ENCODE measurements at regions not wholly inside any gene's neighbourhood (a gene's known extent, or its start where the extent isn't known, plus 50 kb on each side); places are given as distances from the start of the nearest gene placed in this dataset.

DNA sequence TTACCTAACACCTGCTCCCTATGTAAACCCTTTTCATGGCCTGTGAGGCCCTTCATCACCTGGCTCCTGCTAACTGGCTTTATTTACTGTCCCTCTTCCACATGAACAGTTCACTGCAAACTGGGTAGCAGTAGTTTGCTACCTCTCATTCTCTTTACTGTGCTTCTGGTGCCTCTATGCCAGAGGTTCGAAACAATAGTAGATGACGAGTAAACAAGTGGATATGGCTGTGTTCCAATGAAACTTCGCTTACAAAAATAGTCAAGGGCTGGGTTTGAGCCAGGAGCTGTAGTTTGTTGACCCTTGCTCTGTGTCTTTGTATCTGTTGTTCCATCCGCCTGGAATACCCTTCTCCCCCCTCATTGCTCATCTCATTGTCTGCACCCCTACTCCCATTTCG is 233.6 kb upstream of the RMST start:
- no peaks in the 10 kb centered on the region for H3K4me1 ChIP-seq (ENCODE audit: insufficient read depth)
- no peak overlapping the region for H3K4me3 ChIP-seq (ENCODE audit: low read depth, low read length)
- 72% methylated on average over 5 of the region's 5 CpGs for WGBS
- no peak overlapping the region for H3K27ac ChIP-seq (ENCODE audit: low read depth)
- no peak for DNase-seq (ENCODE audit: extremely low spot score)
- no peaks in the 10 kb centered on the region for H3K36me3 ChIP-seq (ENCODE audit: insufficient read depth)

DNA sequence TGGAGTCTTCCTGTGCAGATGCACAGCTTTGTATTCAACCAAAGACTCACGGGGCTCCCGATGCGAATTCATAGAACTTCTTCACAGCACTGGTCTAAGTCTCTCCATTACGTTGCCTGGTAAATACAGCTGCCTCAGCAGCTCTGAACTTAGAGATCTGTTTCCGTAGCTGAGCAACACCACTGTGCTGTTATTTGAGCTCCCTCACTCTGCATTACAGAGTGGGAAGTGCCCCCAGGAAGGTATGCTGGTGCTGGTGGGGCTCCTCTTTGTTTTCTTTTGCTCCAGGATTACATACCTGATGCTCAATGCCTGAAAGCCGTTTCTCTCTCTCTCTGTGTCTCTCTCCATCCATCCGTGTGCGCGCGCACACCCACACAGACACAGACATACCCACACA is 227.5 kb upstream of the RMST start:
- no peak overlapping the region for H3K4me3 ChIP-seq (ENCODE audit: low read depth, low read length)
- 82% methylated on average over 10 of the region's 10 CpGs for WGBS
- no peaks in the 10 kb centered on the region for H3K36me3 ChIP-seq (ENCODE audit: insufficient read depth)
- no peak overlapping the region for H3K27ac ChIP-seq (ENCODE audit: low read depth)
- DNase-seq (ENCODE audit: extremely low spot score) = no peak
- no peaks in the 10 kb centered on the region for H3K4me1 ChIP-seq (ENCODE audit: insufficient read depth)

GRCh38 chr12:97246368-97246767 is 216.2 kb upstream of the RMST start:
- Histone ChIP-seq H3K4me3 (ENCODE audit: low read depth, low read length) (no peak overlapping the region), H3K36me3 (ENCODE audit: insufficient read depth) (no peaks in the 10 kb centered on the region), H3K27ac (ENCODE audit: low read depth) (no peak overlapping the region), H3K4me1 (ENCODE audit: insufficient read depth) (no peaks in the 10 kb centered on the region)
- WGBS = 87% methylated on average over 4 of the region's 4 CpGs
- DNase-seq (ENCODE audit: extremely low spot score) = no peak

DNA sequence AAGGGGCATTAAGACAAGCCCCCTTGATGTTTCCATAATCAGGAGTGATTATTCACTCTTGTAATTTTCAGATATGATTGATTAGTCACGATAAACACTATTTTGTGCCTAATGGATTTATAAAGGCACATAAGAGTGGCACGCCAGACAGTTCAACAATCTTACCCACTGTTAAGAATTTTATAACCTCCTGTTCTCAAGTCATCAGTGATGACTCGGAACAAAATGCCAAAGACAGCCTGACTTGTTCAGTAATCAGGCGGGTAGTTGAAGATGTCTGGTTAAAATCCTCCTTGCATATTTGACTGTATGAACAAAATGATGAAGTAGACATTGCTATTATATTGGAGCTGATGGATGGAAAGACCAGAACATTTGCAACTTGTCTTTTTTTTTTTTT is 212.1 kb upstream of the RMST start:
- 85% methylated on average over 4 of the region's 4 CpGs for WGBS
- Histone ChIP-seq H3K36me3 (ENCODE audit: insufficient read depth) (no peaks in the 10 kb centered on the region), H3K4me1 (ENCODE audit: insufficient read depth) (no peaks in the 10 kb centered on the region), H3K27ac (ENCODE audit: low read depth) (no peak overlapping the region), H3K4me3 (ENCODE audit: low read depth, low read length) (no peak overlapping the region)
- DNase-seq (ENCODE audit: extremely low spot score) = no peak

- Histone ChIP-seq H3K27ac (ENCODE audit: low read depth) (no peak overlapping the region), H3K4me3 (ENCODE audit: low read depth, low read length) (no peak overlapping the region), H3K36me3 (ENCODE audit: insufficient read depth) (no peaks in the 10 kb centered on the region), H3K4me1 (ENCODE audit: insufficient read depth) (no peaks in the 10 kb centered on the region)
- DNase-seq (ENCODE audit: extremely low spot score) = no peak
- WGBS = 49% methylated on average over 3 of the region's 3 CpGs
These were observed 204.9 kb upstream of the RMST start for GRCh38 chr12:97257726-97258125.

DNA sequence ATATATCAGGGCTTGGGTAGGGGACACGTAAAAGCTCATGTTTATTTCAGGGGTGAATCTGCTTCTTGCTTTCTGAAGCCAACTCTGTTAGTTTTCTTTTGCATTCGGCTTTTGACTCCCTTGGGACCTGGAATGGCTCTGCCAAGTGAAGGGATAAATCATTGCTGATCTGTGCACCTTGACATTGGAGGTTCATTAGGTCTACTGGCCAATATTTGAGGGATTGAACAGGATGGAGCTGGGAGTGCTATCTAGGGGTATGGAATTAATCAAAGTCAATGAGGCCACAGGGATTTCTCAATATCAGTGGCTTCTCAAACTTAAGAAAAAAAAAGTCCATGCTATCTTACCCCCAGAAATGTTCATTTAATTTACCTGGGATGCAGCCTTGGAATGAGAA is 203.5 kb upstream of the RMST start:
- 71% methylated on average over 2 of the region's 2 CpGs for WGBS
- no peak for DNase-seq (ENCODE audit: extremely low spot score)

GRCh38 chr12:97260786-97261185 is 201.8 kb upstream of the RMST start:
- no peak overlapping the region for H3K27ac ChIP-seq (ENCODE audit: low read depth)
- no peaks in the 10 kb centered on the region for H3K4me1 ChIP-seq (ENCODE audit: insufficient read depth)
- no peaks in the 10 kb centered on the region for H3K36me3 ChIP-seq (ENCODE audit: insufficient read depth)
- 82% methylated on average over 9 of the region's 9 CpGs for WGBS
- no peak for DNase-seq (ENCODE audit: extremely low spot score)
- H3K4me3 ChIP-seq (ENCODE audit: low read depth, low read length) = no peak overlapping the region

More for the DNA sequence above, 203.5 kb upstream of the RMST start:
- H3K4me3 ChIP-seq (ENCODE audit: low read depth, low read length) = no peak overlapping the region
- no peaks in the 10 kb centered on the region for H3K36me3 ChIP-seq (ENCODE audit: insufficient read depth)
- no peaks in the 10 kb centered on the region for H3K4me1 ChIP-seq (ENCODE audit: insufficient read depth)
- no peak overlapping the region for H3K27ac ChIP-seq (ENCODE audit: low read depth)

GRCh38 chr12:97267166-97267565 is 195.4 kb upstream of the RMST start:
- H3K27ac ChIP-seq (ENCODE audit: low read depth) = no peak overlapping the region
- no peaks in the 10 kb centered on the region for H3K36me3 ChIP-seq (ENCODE audit: insufficient read depth)
- no peak overlapping the region for H3K4me3 ChIP-seq (ENCODE audit: low read depth, low read length)
- no peak for DNase-seq (ENCODE audit: extremely low spot score)
- H3K4me1 ChIP-seq (ENCODE audit: insufficient read depth) = no peaks in the 10 kb centered on the region

DNA sequence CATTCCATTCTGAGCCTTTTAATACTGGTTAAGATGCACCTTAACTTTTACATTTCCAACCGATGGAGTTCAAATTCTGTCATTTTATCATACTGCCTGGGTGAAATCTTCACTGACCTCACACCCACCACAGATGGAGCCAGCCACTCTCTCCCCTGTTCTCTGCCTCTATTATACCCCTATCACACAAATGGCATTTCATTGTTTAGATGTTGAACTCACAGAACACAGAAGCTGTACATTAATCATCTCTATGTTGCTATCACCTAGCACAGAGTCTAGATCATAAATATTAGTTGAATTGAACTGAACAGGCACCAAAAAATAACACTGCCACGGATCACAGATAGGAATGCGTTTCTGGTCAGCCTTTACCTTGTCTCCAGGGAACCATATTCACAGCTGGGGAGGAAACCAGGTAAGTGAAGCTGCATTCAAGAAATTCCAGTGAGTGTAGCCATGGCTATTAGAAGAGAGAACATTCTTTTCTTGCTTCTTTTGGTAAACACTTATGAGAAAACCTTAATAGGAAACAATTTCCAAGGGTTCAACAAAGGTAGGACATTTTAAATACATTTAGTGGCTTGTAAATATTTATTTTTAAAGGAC is 194.9 kb upstream of the RMST start:
- Histone ChIP-seq H3K27ac (ENCODE audit: low read depth) (no peak overlapping the region), H3K36me3 (ENCODE audit: insufficient read depth) (no peaks in the 10 kb centered on the region), H3K4me3 (ENCODE audit: low read depth, low read length) (no peak overlapping the region), H3K4me1 (ENCODE audit: insufficient read depth) (no peaks in the 10 kb centered on the region)
- WGBS = 44% methylated on average over 3 of the region's 3 CpGs
- no peak for DNase-seq (ENCODE audit: extremely low spot score)

GRCh38 chr12:97272471-97272870 is 190.1 kb upstream of the RMST start:
- Histone ChIP-seq H3K27ac (ENCODE audit: low read depth) (no peak overlapping the region), H3K4me1 (ENCODE audit: insufficient read depth) (no peaks in the 10 kb centered on the region), H3K36me3 (ENCODE audit: insufficient read depth) (no peaks in the 10 kb centered on the region), H3K4me3 (ENCODE audit: low read depth, low read length) (no peak overlapping the region)
- DNase-seq (ENCODE audit: extremely low spot score) = no peak

DNA sequence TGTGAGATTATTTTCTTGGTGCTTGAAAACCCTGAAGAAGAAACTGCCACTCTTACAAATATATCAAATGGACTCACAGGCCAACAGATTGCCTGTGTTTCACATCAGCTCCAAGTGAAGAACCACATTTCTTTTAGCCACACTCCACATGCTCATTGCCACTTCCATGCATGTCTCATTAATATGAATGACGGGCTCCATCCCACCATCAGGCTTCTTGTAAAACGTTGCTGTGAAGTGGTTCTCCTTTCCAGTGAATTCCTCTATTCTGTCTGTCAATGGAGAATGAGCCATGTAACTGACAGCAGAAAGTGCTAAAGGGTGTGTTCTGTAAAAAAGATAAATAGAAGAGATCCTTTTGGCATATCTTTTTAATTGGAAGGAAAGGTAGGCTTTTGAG is 188.2 kb upstream of the RMST start:
- H3K27ac ChIP-seq (ENCODE audit: low read depth) = no peak overlapping the region
- no peak overlapping the region for H3K4me3 ChIP-seq (ENCODE audit: low read depth, low read length)
- H3K36me3 ChIP-seq (ENCODE audit: insufficient read depth) = no peaks in the 10 kb centered on the region
- DNase-seq (ENCODE audit: extremely low spot score) = no peak
- H3K4me1 ChIP-seq (ENCODE audit: insufficient read depth) = no peaks in the 10 kb centered on the region
- WGBS = 58% methylated on average over 2 of the region's 2 CpGs

DNA sequence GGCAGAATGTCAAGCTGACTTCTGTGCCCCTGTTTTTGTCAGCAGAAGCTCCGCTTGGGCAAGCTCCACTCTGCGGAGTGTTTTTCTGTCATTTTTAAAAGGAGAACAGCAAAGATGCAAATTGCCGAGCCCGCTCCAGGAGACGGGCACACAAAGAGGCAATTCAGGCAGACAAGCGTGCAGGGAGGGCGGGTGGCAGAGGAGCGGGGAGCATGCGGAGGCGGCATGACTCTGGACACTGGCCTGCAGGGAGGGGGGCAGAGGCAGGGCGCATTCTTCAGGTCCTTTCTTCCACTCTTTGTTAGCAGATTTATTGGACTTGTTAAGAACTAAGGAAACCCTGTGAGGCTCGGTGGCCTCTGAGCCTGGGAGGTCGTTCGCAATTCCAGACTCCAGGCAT is 187.3 kb upstream of the RMST start:
- Histone ChIP-seq H3K36me3 (ENCODE audit: insufficient read depth) (no peaks in the 10 kb centered on the region), H3K27ac (ENCODE audit: low read depth) (no peak overlapping the region), H3K4me1 (ENCODE audit: insufficient read depth) (no peaks in the 10 kb centered on the region), H3K4me3 (ENCODE audit: low read depth, low read length) (no peak overlapping the region)
- WGBS = 20% methylated on average over 14 of the region's 14 CpGs
- no peak for DNase-seq (ENCODE audit: extremely low spot score)

GRCh38 chr12:97275728-97276590 is 186.6 kb upstream of the RMST start:
- Histone ChIP-seq H3K27ac (ENCODE audit: low read depth) (no peak overlapping the region), H3K36me3 (ENCODE audit: insufficient read depth) (no peaks in the 10 kb centered on the region), H3K4me3 (ENCODE audit: low read depth, low read length) (no peak overlapping the region), H3K4me1 (ENCODE audit: insufficient read depth) (no peaks in the 10 kb centered on the region)
- no peak for DNase-seq (ENCODE audit: extremely low spot score)
- 47% methylated on average over 15 of the region's 15 CpGs for WGBS

- Histone ChIP-seq H3K27ac (ENCODE audit: low read depth) (no peak overlapping the region), H3K36me3 (ENCODE audit: insufficient read depth) (no peaks in the 10 kb centered on the region), H3K4me3 (ENCODE audit: low read depth, low read length) (no peak overlapping the region), H3K4me1 (ENCODE audit: insufficient read depth) (no peaks in the 10 kb centered on the region)
- no peak for DNase-seq (ENCODE audit: extremely low spot score)
- WGBS = 87% methylated on average over 1 of the region's 1 CpG
These were observed 185.8 kb upstream of the RMST start for GRCh38 chr12:97276661-97277429.
